PFSK-1 (cell line): ENCODE measurements at regions not wholly inside any gene's neighbourhood (a gene's known extent, or its start where the extent isn't known, plus 50 kb on each side); places are given as distances from the start of the nearest gene placed in this dataset.

ENCODE experiments used
- FOXP2 ChIP-seq: optimal IDR thresholded peaks from 2 replicates; pipeline ENCODE3; 2011; ENCODE audit warnings: borderline replicate concordance, control low read depth, inconsistent platforms; ENCODE audit not compliant: insufficient read depth; ENCODE audit errors: extremely low read length, extremely low read depth
- POLR2AphosphoS5 ChIP-seq: IDR thresholded peaks from 2 replicates; pipeline ENCODE4 v1.6.1; 2012; ENCODE audit warnings: low read depth, mild to moderate bottlenecking, control low read depth, low read length, moderate library complexity
- REST ChIP-seq, 2 experiments: IDR thresholded peaks; 2 replicates each; pipeline versions ENCODE4 v1.6.1 to v1.8.0; 2011 to 2012; ENCODE audit warnings: low read depth in 2 of 2, low read length in 2 of 2, control low read depth in 1 of 2, inconsistent platforms in 1 of 2, mild to moderate bottlenecking in 1 of 2, moderate library complexity in 1 of 2; ENCODE audit not compliant: insufficient read depth in 1 of 2
- SIN3A ChIP-seq: IDR thresholded peaks from 2 replicates; pipeline ENCODE4 v1.6.1; 2012; ENCODE audit warnings: mild to moderate bottlenecking, low read length, moderate library complexity, borderline replicate concordance; ENCODE audit not compliant: insufficient read depth
- TAF1 ChIP-seq: IDR thresholded peaks from 2 replicates; pipeline ENCODE4 v1.6.1; 2012; ENCODE audit warnings: low read length, control low read depth, borderline replicate concordance; ENCODE audit not compliant: insufficient read depth

GRCh38 chr10:9416331-9416730 lies 1361.8 kb downstream of the GATA3 start:
- TF ChIP-seq POLR2AphosphoS5 (no peak), FOXP2 (no peak), TAF1 (no peak), SIN3A (no peak), REST (IDR thresholded peaks at IDR 0.05; ENCODE audit: insufficient read depth in 1 of 2, low read depth in 2 of 2, low read length in 2 of 2) (no peak)

GRCh38 chr10:9419757-9420156 lies 1365.3 kb downstream of the GATA3 start:
- TF ChIP-seq REST (IDR thresholded peaks at IDR 0.05; ENCODE audit: insufficient read depth in 1 of 2, low read depth in 2 of 2, low read length in 2 of 2) (no peak), SIN3A (no peak), TAF1 (no peak), FOXP2 (no peak)

DNA sequence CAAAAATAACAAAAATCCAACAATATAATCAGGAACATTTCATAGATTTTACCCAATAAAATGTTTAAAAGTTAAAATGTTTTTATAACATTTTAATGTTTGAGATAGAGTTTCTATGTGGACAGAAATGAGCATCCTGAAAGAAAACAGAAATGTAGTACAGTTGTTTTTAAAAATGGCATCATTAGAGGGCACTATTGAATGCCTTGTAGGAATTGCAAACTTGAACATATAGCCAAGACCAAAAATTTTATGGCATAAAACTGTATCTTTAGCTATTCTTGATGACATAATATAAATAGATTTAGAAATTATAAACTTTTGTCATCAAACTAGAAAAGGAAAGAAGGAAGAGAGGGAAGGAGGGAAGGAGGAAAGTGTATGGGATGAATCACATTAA lies 1372.7 kb downstream of the GATA3 start:
- no peak for TF ChIP-seq TAF1
- no peak for TF ChIP-seq REST (IDR thresholded peaks at IDR 0.05; ENCODE audit: insufficient read depth in 1 of 2, low read depth in 2 of 2, low read length in 2 of 2)
- no peak for TF ChIP-seq SIN3A
- TF ChIP-seq POLR2AphosphoS5, result no peak
- TF ChIP-seq FOXP2, result no peak

DNA sequence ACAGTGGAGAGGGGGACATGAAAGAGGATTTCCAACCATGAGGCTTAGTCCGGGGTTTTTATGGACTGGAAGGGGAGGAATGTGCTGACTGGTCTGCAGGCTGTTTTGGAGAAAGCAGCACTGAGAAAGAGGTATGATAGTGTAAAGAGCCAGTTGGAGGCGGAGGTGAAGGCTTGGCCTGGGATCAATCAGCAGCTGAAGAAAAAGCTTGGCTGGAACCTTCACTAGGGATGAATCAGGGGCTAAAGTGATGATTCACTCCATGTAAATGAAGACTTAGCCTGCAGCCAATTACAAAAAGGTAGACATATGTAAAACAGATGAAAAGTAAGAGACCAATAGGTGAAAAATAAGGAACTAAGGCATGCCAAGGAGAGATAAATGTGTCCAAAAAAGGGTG lies 1382.6 kb downstream of the GATA3 start:
- no peak for TF ChIP-seq REST (IDR thresholded peaks at IDR 0.05; ENCODE audit: insufficient read depth in 1 of 2, low read depth in 2 of 2, low read length in 2 of 2)
- TF ChIP-seq POLR2AphosphoS5, result no peak
- TF ChIP-seq FOXP2, result no peak
- TF ChIP-seq SIN3A, result no peak
- TF ChIP-seq TAF1, result no peak

DNA sequence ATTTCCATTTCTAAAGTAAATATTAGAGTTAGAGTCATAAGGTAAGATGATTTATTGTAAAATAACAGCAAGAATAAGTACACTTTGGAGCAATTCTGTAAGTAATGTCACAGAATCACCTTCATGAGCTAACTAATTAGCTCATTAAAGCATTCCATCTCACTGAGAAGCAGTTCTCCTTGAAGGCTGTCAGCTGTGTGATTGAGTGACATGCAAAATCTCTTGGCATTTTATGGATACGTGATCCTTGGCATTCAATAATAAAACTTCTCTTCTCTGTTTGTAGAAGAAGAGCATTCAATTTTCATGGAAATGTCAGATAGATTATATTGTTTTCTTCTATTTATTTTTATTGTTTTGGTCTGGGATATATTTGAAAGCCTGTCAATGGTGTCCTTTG lies 1389.3 kb downstream of the GATA3 start:
- TF ChIP-seq SIN3A, result no peak
- TF ChIP-seq TAF1, result no peak
- TF ChIP-seq POLR2AphosphoS5, result no peak
- no peak for TF ChIP-seq FOXP2
- TF ChIP-seq REST (IDR thresholded peaks at IDR 0.05; ENCODE audit: insufficient read depth in 1 of 2, low read depth in 2 of 2, low read length in 2 of 2), result no peak
